ENCODE measurements at regions not wholly inside any gene's neighbourhood (a gene's known extent, or its start where the extent isn't known, plus 50 kb on each side); places are given as distances from the start of the nearest gene placed in this dataset.

- intact Hi-C loops (cut with DNase I, micrococcal nuclease): no loop called here
- Histone ChIP-seq H3K36me3 (ENCODE audit: low read depth) (no peaks in the 10 kb centered on the region), H3K4me1 (ENCODE audit: low read depth) (no peaks in the 10 kb centered on the region), H3K4me3 (no peak overlapping the region), H3K9me3 (no peaks in the 10 kb centered on the region)
- ATAC-seq: no peak
- no peak for TF ChIP-seq CTCF (IDR thresholded peaks at IDR 0.05)
- no peak for DNase-seq
Measured at GRCh38 chr16:86800894-86801293, 222.5 kb downstream of the FOXL1 start.

- no peak for TF ChIP-seq CTCF (IDR thresholded peaks at IDR 0.05)
- Histone ChIP-seq H3K36me3 (ENCODE audit: low read depth) (no peaks in the 10 kb centered on the region), H3K4me3 (no peak overlapping the region), H3K4me1 (ENCODE audit: low read depth) (no peaks in the 10 kb centered on the region), H3K9me3 (no peaks in the 10 kb centered on the region)
- no peak for DNase-seq
- intact Hi-C loops (cut with DNase I, micrococcal nuclease): no loop called here
- ATAC-seq: no peak
Measured at GRCh38 chr16:86802013-86802412, 223.7 kb downstream of the FOXL1 start.

- no peaks in the 10 kb centered on the region for H3K36me3 ChIP-seq (ENCODE audit: low read depth)
- H3K4me3 ChIP-seq: no peak overlapping the region
- no peaks in the 10 kb centered on the region for H3K4me1 ChIP-seq (ENCODE audit: low read depth)
- intact Hi-C loops (cut with DNase I, micrococcal nuclease): no loop called here
- H3K9me3 ChIP-seq: no peaks in the 10 kb centered on the region
- ATAC-seq (no peak), DNase-seq (no peak)
- TF ChIP-seq CTCF (IDR thresholded peaks at IDR 0.05): no peak
Measured at GRCh38 chr16:86805188-86805587, 226.8 kb downstream of the FOXL1 start.

- H3K4me1 ChIP-seq (ENCODE audit: low read depth): no peaks in the 10 kb centered on the region
- ATAC-seq (no peak), DNase-seq (no peak)
- intact Hi-C loops (cut with DNase I, micrococcal nuclease): no loop called here
- no peak for TF ChIP-seq CTCF (IDR thresholded peaks at IDR 0.05)
- no peaks in the 10 kb centered on the region for H3K9me3 ChIP-seq
- no peak overlapping the region for H3K4me3 ChIP-seq
- H3K36me3 ChIP-seq (ENCODE audit: low read depth): no peaks in the 10 kb centered on the region
Measured at GRCh38 chr16:86806181-86806837, 228.0 kb downstream of the FOXL1 start.

GRCh38 chr16:86806838-86807351, 228.5 kb downstream of the FOXL1 start:
- intact Hi-C loops (cut with DNase I, micrococcal nuclease): no loop called here
- ATAC-seq (no peak), DNase-seq (no peak)
- Histone ChIP-seq H3K4me1 (ENCODE audit: low read depth) (no peaks in the 10 kb centered on the region), H3K9me3 (no peaks in the 10 kb centered on the region), H3K36me3 (ENCODE audit: low read depth) (no peaks in the 10 kb centered on the region), H3K4me3 (no peak overlapping the region)
- no peak for TF ChIP-seq CTCF (IDR thresholded peaks at IDR 0.05)

All from mucosa of descending colon (tissue), 3 donors.